H1 (cell line): ENCODE measurements at regions not wholly inside any gene's neighbourhood (a gene's known extent, or its start where the extent isn't known, plus 50 kb on each side); places are given as distances from the start of the nearest gene placed in this dataset.

Source experiments
- HDAC2 ChIP-seq, 2 experiments: fragments of 300-600 bp in 1 of 2; sonication (generic) in 1 of 2; IDR thresholded peaks; 2 replicates each; pipeline ENCODE4 v1.6.1; 2011 to 2012; ENCODE audit warnings: low read depth in 2 of 2, low read length in 2 of 2, mild to moderate bottlenecking in 2 of 2, moderate library complexity in 2 of 2, borderline replicate concordance in 1 of 2, inconsistent platforms in 1 of 2
- POLR2A ChIP-seq, 2 experiments: IDR thresholded peaks; 1 replicate in 1 of 2; 2 replicates in 1 of 2; pipeline ENCODE4 v1.6.1; 2011; ENCODE audit warnings: low read depth in 2 of 2, low read length in 2 of 2, mild to moderate bottlenecking in 2 of 2; ENCODE audit errors: control extremely low read depth in 1 of 2

DNA sequence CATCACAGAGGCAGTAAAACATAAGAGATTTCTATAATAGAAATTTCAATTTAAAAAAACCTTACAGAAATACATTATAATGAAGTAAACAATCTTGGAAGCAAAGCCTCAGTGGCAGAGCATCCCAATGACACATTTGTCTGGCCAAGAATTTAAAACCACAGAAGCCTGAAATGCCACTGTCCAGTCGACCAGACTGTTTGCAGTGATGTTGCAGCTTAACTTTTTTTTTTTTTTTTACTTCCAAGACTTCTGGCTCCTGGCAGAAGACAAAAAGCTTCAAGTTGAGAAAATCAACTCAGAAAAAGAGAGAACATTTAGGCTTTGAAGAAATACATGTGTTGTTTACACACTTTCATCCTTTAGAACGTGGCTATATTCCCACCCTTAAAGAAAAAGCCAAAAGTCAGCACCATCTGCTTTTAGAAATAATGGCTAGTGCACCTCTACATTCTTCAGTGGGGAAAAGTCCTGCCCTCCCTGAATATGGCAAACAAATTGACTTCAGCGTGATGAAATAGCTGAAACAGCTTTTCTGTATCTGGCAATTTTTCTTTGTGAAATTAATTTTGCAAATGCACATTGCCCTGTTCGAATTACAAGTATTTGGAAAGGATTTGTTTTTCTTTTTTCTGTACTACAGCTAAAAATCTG lies 205.5 kb upstream of the MON1B start:
- no peak for TF ChIP-seq POLR2A (IDR thresholded peaks at IDR 0.05; ENCODE audit: control extremely low read depth in 1 of 2, low read depth in 2 of 2, low read length in 2 of 2)
- no peak for TF ChIP-seq HDAC2 (IDR thresholded peaks at IDR 0.05; ENCODE audit: borderline replicate concordance in 1 of 2, low read depth in 2 of 2, low read length in 2 of 2)
